ENCODE measurements at regions not wholly inside any gene's neighbourhood (a gene's known extent, or its start where the extent isn't known, plus 50 kb on each side); places are given as distances from the start of the nearest gene placed in this dataset.
"Not testable (repeated sequence)": the region's sequence is repeated elsewhere in the genome, so short reads cannot be mapped to it uniquely, and the experiment has no call there.

DNA sequence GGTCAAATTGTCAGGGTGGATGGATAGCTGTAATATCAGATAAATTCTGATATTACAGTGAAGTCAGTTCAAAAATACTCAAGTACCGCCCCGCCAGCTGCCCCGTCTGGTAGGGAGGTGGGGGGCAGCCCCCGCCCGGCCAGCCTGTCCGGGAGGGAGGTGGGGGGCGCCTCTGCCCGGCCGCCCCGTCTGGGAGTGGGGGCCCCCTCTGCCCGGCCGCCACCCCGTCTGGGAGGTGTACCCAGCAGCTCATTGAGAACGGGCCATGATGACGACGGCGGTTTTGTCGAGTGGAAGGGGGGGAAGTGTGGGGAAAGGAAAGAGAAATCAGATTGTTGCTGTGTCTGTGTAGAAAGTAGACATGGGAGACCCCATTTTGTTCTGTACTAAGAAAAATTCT lies 175.8 kb upstream of the LMCD1 start:
- TF ChIP-seq, protein P1, sequence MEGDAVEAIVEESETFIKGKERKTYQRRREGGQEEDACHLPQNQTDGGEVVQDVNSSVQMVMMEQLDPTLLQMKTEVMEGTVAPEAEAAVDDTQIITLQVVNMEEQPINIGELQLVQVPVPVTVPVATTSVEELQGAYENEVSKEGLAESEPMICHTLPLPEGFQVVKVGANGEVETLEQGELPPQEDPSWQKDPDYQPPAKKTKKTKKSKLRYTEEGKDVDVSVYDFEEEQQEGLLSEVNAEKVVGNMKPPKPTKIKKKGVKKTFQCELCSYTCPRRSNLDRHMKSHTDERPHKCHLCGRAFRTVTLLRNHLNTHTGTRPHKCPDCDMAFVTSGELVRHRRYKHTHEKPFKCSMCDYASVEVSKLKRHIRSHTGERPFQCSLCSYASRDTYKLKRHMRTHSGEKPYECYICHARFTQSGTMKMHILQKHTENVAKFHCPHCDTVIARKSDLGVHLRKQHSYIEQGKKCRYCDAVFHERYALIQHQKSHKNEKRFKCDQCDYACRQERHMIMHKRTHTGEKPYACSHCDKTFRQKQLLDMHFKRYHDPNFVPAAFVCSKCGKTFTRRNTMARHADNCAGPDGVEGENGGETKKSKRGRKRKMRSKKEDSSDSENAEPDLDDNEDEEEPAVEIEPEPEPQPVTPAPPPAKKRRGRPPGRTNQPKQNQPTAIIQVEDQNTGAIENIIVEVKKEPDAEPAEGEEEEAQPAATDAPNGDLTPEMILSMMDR (IDR thresholded peaks at IDR 0.05; ENCODE audit: low read depth, low read length, poor library complexity, severe bottlenecking): not testable (repeated sequence)
- not testable (repeated sequence) for TF ChIP-seq EZH2phosphoT487 (IDR thresholded peaks at IDR 0.05; ENCODE audit: borderline replicate concordance, low read length)

All from DOHH2 (cell line).